ENCODE measurements at regions not wholly inside any gene's neighbourhood (a gene's known extent, or its start where the extent isn't known, plus 50 kb on each side); places are given as distances from the start of the nearest gene placed in this dataset.
"Not testable (repeated sequence)": the region's sequence is repeated elsewhere in the genome, so short reads cannot be mapped to it uniquely, and the experiment has no call there.

DNA sequence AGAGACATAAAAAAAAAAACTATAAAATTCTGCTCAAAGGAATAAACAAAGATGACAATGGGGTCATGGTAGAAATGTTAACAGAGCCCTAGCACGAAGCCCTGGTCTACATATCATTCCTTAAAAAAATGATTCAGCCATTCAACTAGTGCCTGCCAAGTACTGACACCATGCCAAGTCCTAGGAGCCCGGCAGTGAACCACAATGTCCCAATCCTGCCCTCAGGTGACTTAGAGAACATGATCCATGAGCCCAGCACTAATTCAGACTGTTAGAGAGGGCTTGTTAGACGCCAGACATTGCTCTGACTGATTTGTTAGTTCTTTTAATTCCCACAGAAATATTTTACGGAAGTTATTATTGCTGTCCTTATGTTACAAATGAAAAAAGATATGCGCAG is 67.3 kb upstream of the VWC2 start:
- no peaks in the 10 kb centered on the region for H3K36me3 ChIP-seq (ENCODE audit: insufficient read depth, insufficient read length, low read length)
- DNase-seq (ENCODE audit: low read depth, low spot score), result no peak
- peaks cover 3% of the 10 kb centered on the region; the same call in 1 of the 2 replicates for H3K9me3 ChIP-seq (ENCODE audit: insufficient read depth, low read length)
- H3K9ac ChIP-seq (ENCODE audit: insufficient read length, low read depth), result no peak overlapping the region
- no peaks in the 10 kb centered on the region for H3K27me3 ChIP-seq (ENCODE audit: insufficient read depth, insufficient read length)
- no peak overlapping the region for H3K4me3 ChIP-seq (ENCODE audit: insufficient read length, low read depth)
- no peaks in the 10 kb centered on the region for H3K4me1 ChIP-seq (ENCODE audit: insufficient read depth, insufficient read length)
- TF ChIP-seq SUZ12 (IDR thresholded peaks at IDR 0.05; ENCODE audit: extremely low read depth, insufficient read depth, insufficient read length), result no peak

DNA sequence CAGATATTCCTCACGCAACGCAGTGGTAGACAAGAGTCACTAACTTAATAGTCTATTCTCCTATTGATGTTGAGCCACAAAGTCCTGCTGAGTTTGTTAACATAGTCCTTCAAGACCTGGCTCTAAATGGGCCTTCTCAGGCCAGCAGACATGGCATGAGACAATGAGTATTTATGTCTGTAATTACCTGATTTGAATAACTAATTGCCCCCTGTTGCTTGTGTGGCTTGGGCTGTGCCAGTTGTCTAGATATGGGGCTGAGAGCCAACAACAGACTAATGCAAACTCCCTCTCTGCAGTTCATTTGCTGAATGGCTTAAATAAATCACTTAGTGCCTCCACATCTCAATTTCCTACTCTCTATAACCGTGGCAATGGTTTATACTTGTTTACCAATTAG is 65.5 kb upstream of the VWC2 start:
- Histone ChIP-seq H3K4me3 (ENCODE audit: insufficient read length, low read depth) (no peak overlapping the region), H3K9me3 (ENCODE audit: insufficient read depth, low read length) (peaks cover 6% of the 10 kb centered on the region; the same call in 1 of the 2 replicates), H3K4me1 (ENCODE audit: insufficient read depth, insufficient read length) (no peaks in the 10 kb centered on the region), H3K36me3 (ENCODE audit: insufficient read depth, insufficient read length, low read length) (no peaks in the 10 kb centered on the region), H3K27me3 (ENCODE audit: insufficient read depth, insufficient read length) (no peaks in the 10 kb centered on the region), H3K9ac (ENCODE audit: insufficient read length, low read depth) (no peak overlapping the region)
- no peak for DNase-seq (ENCODE audit: low read depth, low spot score)
- TF ChIP-seq ZNF274 (IDR thresholded peaks at IDR 0.05; ENCODE audit: low read depth, low read length) (no peak), YY1 (IDR thresholded peaks at IDR 0.05; ENCODE audit: insufficient read depth, insufficient read length) (no peak), SUZ12 (IDR thresholded peaks at IDR 0.05; ENCODE audit: extremely low read depth, insufficient read depth, insufficient read length) (no peak)

DNA sequence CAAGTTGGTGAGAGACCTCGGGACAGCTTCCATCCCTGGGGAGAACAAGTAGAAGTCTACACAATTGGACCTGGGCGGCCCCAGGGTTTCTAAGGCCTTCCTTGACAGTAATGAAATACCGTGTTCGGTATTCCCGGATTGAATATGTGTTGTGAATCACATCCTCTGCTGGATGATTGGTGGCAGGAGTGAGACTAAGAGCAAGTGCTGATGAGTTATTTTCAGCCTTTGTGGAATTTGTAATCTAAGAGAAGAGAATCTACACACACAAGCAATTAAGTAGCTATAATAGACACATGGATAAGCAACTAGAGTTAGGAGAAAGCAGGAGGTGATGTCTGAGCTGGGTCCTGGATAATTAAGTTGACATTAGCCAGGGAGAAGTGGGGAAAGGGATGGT is 64.8 kb upstream of the VWC2 start:
- H3K36me3 ChIP-seq (ENCODE audit: insufficient read depth, insufficient read length, low read length), result no peaks in the 10 kb centered on the region
- no peak for TF ChIP-seq SUZ12 (IDR thresholded peaks at IDR 0.05; ENCODE audit: extremely low read depth, insufficient read depth, insufficient read length)
- no peak for TF ChIP-seq ZNF274 (IDR thresholded peaks at IDR 0.05; ENCODE audit: low read depth, low read length)
- no peak for TF ChIP-seq YY1 (IDR thresholded peaks at IDR 0.05; ENCODE audit: insufficient read depth, insufficient read length)

DNA sequence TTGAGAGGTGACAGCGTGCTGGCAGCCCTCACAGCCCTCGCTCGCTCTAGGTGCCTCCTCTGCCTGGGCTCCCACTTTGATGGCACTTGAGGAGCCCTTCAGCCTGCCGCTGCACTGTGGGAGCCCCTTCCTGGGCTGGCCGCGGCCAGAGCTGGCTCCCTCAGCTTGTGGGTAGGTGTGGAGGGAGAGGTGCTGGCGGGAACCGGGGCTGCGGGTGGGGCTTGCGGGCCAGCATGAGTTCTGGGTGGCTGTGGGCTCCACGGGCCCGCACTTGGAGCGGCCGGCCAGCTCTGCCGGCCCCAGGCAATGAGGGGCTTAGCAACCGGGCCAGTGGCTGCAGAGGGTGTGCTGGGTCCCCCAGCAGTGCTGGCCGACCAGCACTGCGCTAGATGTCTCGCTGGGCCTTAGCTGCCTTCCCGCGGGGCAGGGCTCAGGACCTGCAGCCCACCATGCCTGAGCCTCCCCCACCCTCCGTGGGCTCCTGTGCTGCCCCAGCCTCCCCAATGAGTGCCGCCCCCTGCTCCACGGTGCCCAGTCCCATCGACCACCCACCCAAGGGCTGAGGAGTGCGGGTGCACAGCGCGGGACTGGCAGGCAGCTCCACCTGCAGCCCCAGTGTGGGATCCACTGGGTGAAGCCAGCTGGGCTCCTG is 62.2 kb upstream of the VWC2 start:
- H3K4me3 ChIP-seq (ENCODE audit: insufficient read length, low read depth); H3K36me3 ChIP-seq (ENCODE audit: insufficient read depth, insufficient read length, low read length); DNase-seq (ENCODE audit: low read depth, low spot score); H3K9ac ChIP-seq (ENCODE audit: insufficient read length, low read depth); H3K9me3 ChIP-seq (ENCODE audit: insufficient read depth, low read length); H3K27me3 ChIP-seq (ENCODE audit: insufficient read depth, insufficient read length); H3K4me1 ChIP-seq (ENCODE audit: insufficient read depth, insufficient read length): not testable (repeated sequence)

More for the DNA sequence above, 64.8 kb upstream of the VWC2 start:
- Histone ChIP-seq H3K9ac (ENCODE audit: insufficient read length, low read depth) (no peak overlapping the region), H3K4me3 (ENCODE audit: insufficient read length, low read depth) (no peak overlapping the region), H3K27me3 (ENCODE audit: insufficient read depth, insufficient read length) (no peaks in the 10 kb centered on the region), H3K4me1 (ENCODE audit: insufficient read depth, insufficient read length) (no peaks in the 10 kb centered on the region), H3K9me3 (ENCODE audit: insufficient read depth, low read length) (peaks cover 6% of the 10 kb centered on the region; the same call in 1 of the 2 replicates)
- no peak for DNase-seq (ENCODE audit: low read depth, low spot score)

DNA sequence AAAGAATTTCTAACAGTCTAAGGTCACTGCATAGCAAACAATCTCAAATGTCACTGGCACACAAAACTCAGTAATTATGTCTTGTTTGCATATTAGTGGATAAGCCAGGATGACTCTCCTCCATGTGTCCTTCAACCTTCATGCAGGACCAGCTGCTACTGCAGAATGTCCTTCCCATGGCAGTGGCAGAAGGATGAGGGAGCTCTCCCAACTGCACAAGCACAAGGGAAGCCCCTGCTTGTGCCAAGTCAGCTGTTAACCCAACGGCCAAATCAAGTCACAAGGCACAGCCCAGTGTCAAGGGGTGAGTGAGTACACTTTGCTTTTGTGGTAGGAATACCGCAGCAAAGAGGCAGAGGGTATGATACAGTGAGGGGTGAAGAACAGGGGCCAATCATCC is 59.3 kb upstream of the VWC2 start:
- no peaks in the 10 kb centered on the region for H3K27me3 ChIP-seq (ENCODE audit: insufficient read depth, insufficient read length)
- no peak overlapping the region for H3K4me3 ChIP-seq (ENCODE audit: insufficient read length, low read depth)
- DNase-seq (ENCODE audit: low read depth, low spot score), result no peak
- H3K9me3 ChIP-seq (ENCODE audit: insufficient read depth, low read length), result peaks cover 6% of the 10 kb centered on the region; the same call in 1 of the 2 replicates
- no peaks in the 10 kb centered on the region for H3K36me3 ChIP-seq (ENCODE audit: insufficient read depth, insufficient read length, low read length)
- no peak overlapping the region for H3K9ac ChIP-seq (ENCODE audit: insufficient read length, low read depth)
- no peak for TF ChIP-seq YY1 (IDR thresholded peaks at IDR 0.05; ENCODE audit: insufficient read depth, insufficient read length)
- no peak for TF ChIP-seq ZNF274 (IDR thresholded peaks at IDR 0.05; ENCODE audit: low read depth, low read length)
- no peak for TF ChIP-seq SUZ12 (IDR thresholded peaks at IDR 0.05; ENCODE audit: extremely low read depth, insufficient read depth, insufficient read length)
- H3K4me1 ChIP-seq (ENCODE audit: insufficient read depth, insufficient read length), result no peaks in the 10 kb centered on the region

DNA sequence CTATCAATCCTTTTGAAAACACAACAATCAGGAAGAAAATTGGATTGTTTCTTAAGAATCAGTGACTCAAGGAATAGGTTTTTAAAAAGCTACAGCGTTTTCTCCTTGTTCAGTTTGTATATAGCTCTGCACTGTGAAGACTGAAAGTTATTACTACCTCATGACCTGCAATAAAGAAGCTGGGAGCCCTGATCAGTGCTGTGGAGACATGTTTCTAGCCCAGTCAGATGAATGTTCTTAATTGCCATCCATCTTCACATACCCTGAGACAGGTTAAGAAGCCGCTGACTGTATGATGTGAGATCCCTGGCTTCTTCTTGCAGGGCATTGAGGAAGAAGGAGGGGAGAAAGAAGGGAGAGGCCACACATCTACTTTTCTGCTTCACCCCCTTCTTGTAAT is 58.0 kb upstream of the VWC2 start:
- no peaks in the 10 kb centered on the region for H3K36me3 ChIP-seq (ENCODE audit: insufficient read depth, insufficient read length, low read length)
- no peak overlapping the region for H3K4me3 ChIP-seq (ENCODE audit: insufficient read length, low read depth)
- no peak overlapping the region for H3K9ac ChIP-seq (ENCODE audit: insufficient read length, low read depth)
- no peaks in the 10 kb centered on the region for H3K27me3 ChIP-seq (ENCODE audit: insufficient read depth, insufficient read length)
- DNase-seq (ENCODE audit: low read depth, low spot score), result no peak
- TF ChIP-seq ZNF274 (IDR thresholded peaks at IDR 0.05; ENCODE audit: low read depth, low read length) (no peak), SUZ12 (IDR thresholded peaks at IDR 0.05; ENCODE audit: extremely low read depth, insufficient read depth, insufficient read length) (no peak), YY1 (IDR thresholded peaks at IDR 0.05; ENCODE audit: insufficient read depth, insufficient read length) (no peak)
- no peaks in the 10 kb centered on the region for H3K4me1 ChIP-seq (ENCODE audit: insufficient read depth, insufficient read length)
- H3K9me3 ChIP-seq (ENCODE audit: insufficient read depth, low read length), result peaks cover 6% of the 10 kb centered on the region; the same call in 1 of the 2 replicates

DNA sequence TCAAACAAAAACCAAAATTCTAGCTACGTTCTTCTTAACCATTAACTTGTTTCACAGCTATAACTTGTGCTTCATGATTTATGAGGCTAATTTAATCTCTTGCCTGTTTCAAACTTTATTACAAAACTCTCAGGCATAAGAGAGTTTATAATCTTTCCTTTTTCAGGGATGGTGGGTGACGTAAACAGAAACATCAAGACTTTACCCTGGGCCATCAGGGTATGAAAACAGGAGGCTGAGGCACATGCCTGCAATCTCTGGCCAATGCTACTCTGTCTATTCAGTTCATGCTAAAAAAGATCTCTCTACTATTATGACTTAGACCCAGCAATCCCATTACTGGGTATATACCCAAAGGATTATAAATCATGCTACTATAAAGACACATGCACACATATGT is 55.9 kb upstream of the VWC2 start:
- Histone ChIP-seq H3K9me3 (ENCODE audit: insufficient read depth, low read length) (0 out of 2 replicates have a peak, but pooled peaks cover 3% of the 10 kb centered on the region), H3K27me3 (ENCODE audit: insufficient read depth, insufficient read length) (no peaks in the 10 kb centered on the region), H3K4me1 (ENCODE audit: insufficient read depth, insufficient read length) (no peaks in the 10 kb centered on the region), H3K9ac (ENCODE audit: insufficient read length, low read depth) (no peak overlapping the region), H3K4me3 (ENCODE audit: insufficient read length, low read depth) (no peak overlapping the region), H3K36me3 (ENCODE audit: insufficient read depth, insufficient read length, low read length) (no peaks in the 10 kb centered on the region)
- no peak for DNase-seq (ENCODE audit: low read depth, low spot score)
- no peak for TF ChIP-seq YY1 (IDR thresholded peaks at IDR 0.05; ENCODE audit: insufficient read depth, insufficient read length)
- TF ChIP-seq ZNF274 (IDR thresholded peaks at IDR 0.05; ENCODE audit: low read depth, low read length), result no peak
- no peak for TF ChIP-seq SUZ12 (IDR thresholded peaks at IDR 0.05; ENCODE audit: extremely low read depth, insufficient read depth, insufficient read length)
